H1 (cell line): ENCODE measurements at regions not wholly inside any gene's neighbourhood (a gene's known extent, or its start where the extent isn't known, plus 50 kb on each side); places are given as distances from the start of the nearest gene placed in this dataset.

ENCODE experiments used
- CTCF ChIA-PET: fragments of 300-600 bp; sonication (Branson Sonifier 250); formaldehyde crosslinking; loops from one replicate; lab custom pipeline; 2021; ENCODE audit not compliant: partially characterized antibody; lab: Charles Lee
- POLR2A ChIA-PET: fragments of 300-600 bp; sonication (Branson Sonifier 250); formaldehyde crosslinking; loops from one replicate; lab custom pipeline; 2021; ENCODE audit warnings: inconsistent platforms; ENCODE audit not compliant: partially characterized antibody; lab: Charles Lee
- DNase-seq, 2 experiments: peaks; one replicate each; pipeline versions ENCODE4 v3.0.0 to v3.0.0-alpha.2; 2010 to 2022; ENCODE audit warnings: low spot score in 2 of 2, low read depth in 1 of 2, mixed read lengths in 1 of 2
- FAIRE-seq: peaks from 2 replicates; lab custom pipeline; 2011; peaks lifted over from hg19 to GRCh38; lab: Jason Lieb, UNC
- H2AFZ ChIP-seq: 2 replicates; pipeline ENCODE4 v1.8.1; 2012; ENCODE audit warnings: low read length, inconsistent platforms
- H2AK5ac ChIP-seq: 2 replicates; pipeline ENCODE4 v1.6.1; 2013; ENCODE audit warnings: low read depth, low read length
- H2BK120ac ChIP-seq: replicated peaks from 2 replicates; pipeline ENCODE3; 2013; ENCODE audit warnings: low read depth, low read length, inconsistent platforms
- H2BK12ac ChIP-seq: 2 replicates; pipeline ENCODE4 v1.6.1; 2013; ENCODE audit warnings: low read depth, low read length
- H2BK15ac ChIP-seq: 2 replicates; pipeline ENCODE4 v1.6.1; 2013; ENCODE audit warnings: low read length
- H2BK20ac ChIP-seq: 2 replicates; pipeline ENCODE4 v1.6.1; 2013; ENCODE audit warnings: low read length
- H2BK5ac ChIP-seq: 2 replicates; pipeline ENCODE4 v1.6.1; 2013; ENCODE audit warnings: low read depth, low read length
- H3K14ac ChIP-seq: 2 replicates; pipeline ENCODE4 v1.6.1; 2013; ENCODE audit warnings: inconsistent platforms; ENCODE audit not compliant: insufficient read length
- H3K18ac ChIP-seq: 2 replicates; pipeline ENCODE4 v1.6.1; 2013; ENCODE audit warnings: low read length; ENCODE audit errors: extremely low read depth
- H3K23ac ChIP-seq: 2 replicates; pipeline ENCODE4 v1.6.1; 2013; ENCODE audit warnings: inconsistent platforms; ENCODE audit not compliant: insufficient read length
- H3K23me2 ChIP-seq: 2 replicates; pipeline ENCODE4 v1.6.1; 2013; ENCODE audit warnings: low read depth, low read length
- H3K27ac ChIP-seq: 2 replicates; pipeline ENCODE4 v1.6.1; 2011; ENCODE audit warnings: low read depth, low read length, inconsistent platforms
- H3K27me3 ChIP-seq, 4 experiments: replicated peaks in 1 of 4; 1 replicate in 1 of 4; 2 replicates in 3 of 4; pipeline versions ENCODE4 v1.6.1 to v1.8.1; 2011 to 2013; ENCODE audit warnings: low read length in 3 of 4, mild to moderate bottlenecking in 3 of 4, inconsistent platforms in 2 of 4, mixed read lengths in 2 of 4, moderate library complexity in 1 of 4; ENCODE audit not compliant: control insufficient read depth in 3 of 4, insufficient read depth in 3 of 4; ENCODE audit errors: extremely low read depth in 1 of 4
- H3K36me3 ChIP-seq, 4 experiments: 2 replicates each; pipeline versions ENCODE4 v1.6.1 to v1.8.1; 2011 to 2013; ENCODE audit warnings: mild to moderate bottlenecking in 4 of 4, low read length in 3 of 4, moderate library complexity in 2 of 4, control low read depth in 1 of 4, inconsistent platforms in 1 of 4; ENCODE audit not compliant: insufficient read depth in 4 of 4, control insufficient read depth in 2 of 4
- H3K4ac ChIP-seq: replicated peaks from 2 replicates; pipeline ENCODE3; 2013; ENCODE audit warnings: low read length, low read depth, mixed read lengths, inconsistent platforms; ENCODE audit not compliant: insufficient read length
- H3K4me1 ChIP-seq, 4 experiments: replicated peaks in 1 of 4; 1 replicate in 1 of 4; 2 replicates in 3 of 4; pipeline versions ENCODE4 v1.6.1 to v1.8.1; 2011 to 2013; ENCODE audit warnings: low read length in 3 of 4, inconsistent platforms in 2 of 4, mixed read lengths in 1 of 4; ENCODE audit not compliant: insufficient read depth in 4 of 4, control insufficient read depth in 3 of 4
- H3K4me2 ChIP-seq, 2 experiments: 2 replicates each; pipeline versions ENCODE4 v1.6.1 to v1.8.1; 2011 to 2013; ENCODE audit warnings: low read depth in 2 of 2, low read length in 2 of 2, control low read depth in 1 of 2, inconsistent platforms in 1 of 2, mild to moderate bottlenecking in 1 of 2; ENCODE audit not compliant: insufficient read depth in 1 of 2
- H3K4me3 ChIP-seq, 4 experiments: fragments of 200-600, 300-600 bp in 1 of 4; sonication (generic), shearing (Covaris generic), sonication (Bioruptor Twin) in 1 of 4; 2 replicates each; pipeline versions ENCODE4 v1.5.1 to v1.8.1; 2011 to 2016; ENCODE audit warnings: low read length in 4 of 4, low read depth in 3 of 4, control low read depth in 2 of 4, inconsistent platforms in 2 of 4, mild to moderate bottlenecking in 2 of 4, mixed read lengths in 1 of 4, moderate library complexity in 1 of 4; ENCODE audit not compliant: insufficient read depth in 2 of 4; ENCODE audit errors: extremely low read depth in 1 of 4
- H3K56ac ChIP-seq: replicated peaks from 2 replicates; pipeline ENCODE3; 2013; ENCODE audit warnings: low read depth, mild to moderate bottlenecking, mixed read lengths, low read length, inconsistent platforms; ENCODE audit not compliant: insufficient read length
- H3K79me1 ChIP-seq: 2 replicates; pipeline ENCODE4 v1.6.1; 2013; ENCODE audit warnings: low read depth, low read length, control low read depth
- H3K79me2 ChIP-seq, 2 experiments: 2 replicates each; pipeline versions ENCODE4 v1.6.1 to v1.8.1; 2012 to 2013; ENCODE audit warnings: low read length in 2 of 2, mild to moderate bottlenecking in 2 of 2, inconsistent platforms in 1 of 2; ENCODE audit not compliant: insufficient read depth in 2 of 2, control insufficient read depth in 1 of 2
- H3K9ac ChIP-seq, 4 experiments: replicated peaks in 1 of 4; 1 replicate in 1 of 4; 2 replicates in 3 of 4; pipeline versions ENCODE4 v1.6.1 to v1.8.1; 2011 to 2013; ENCODE audit warnings: low read depth in 3 of 4, low read length in 3 of 4, control low read depth in 2 of 4, mild to moderate bottlenecking in 2 of 4, moderate library complexity in 2 of 4, inconsistent platforms in 1 of 4; ENCODE audit errors: extremely low read depth in 1 of 4
- H3K9me3 ChIP-seq, 2 experiments: 2 replicates each; pipeline versions ENCODE4 v1.6.1 to v1.8.1; 2012 to 2013; ENCODE audit warnings: mild to moderate bottlenecking in 2 of 2, moderate library complexity in 2 of 2, control low read depth in 1 of 2, inconsistent platforms in 1 of 2, low read depth in 1 of 2, low read length in 1 of 2, mixed read lengths in 1 of 2; ENCODE audit not compliant: insufficient read depth in 2 of 2
- H4K20me1 ChIP-seq, 2 experiments: replicated peaks in 1 of 2; 2 replicates each; pipeline versions ENCODE3 to v1.8.1; 2011 to 2013; ENCODE audit warnings: inconsistent platforms in 2 of 2, low read length in 2 of 2, mild to moderate bottlenecking in 1 of 2; ENCODE audit not compliant: insufficient read depth in 2 of 2, control insufficient read depth in 1 of 2
- H4K5ac ChIP-seq: 2 replicates; pipeline ENCODE4 v1.6.1; 2013; ENCODE audit warnings: low read length, low read depth, mixed read lengths, inconsistent platforms; ENCODE audit not compliant: insufficient read length
- H4K8ac ChIP-seq: 2 replicates; pipeline ENCODE4 v1.8.0; 2013; ENCODE audit warnings: mild to moderate bottlenecking, moderate library complexity, low read length, inconsistent platforms; ENCODE audit not compliant: insufficient read depth; ENCODE audit errors: extremely low read depth
- H4K91ac ChIP-seq: replicated peaks from 2 replicates; pipeline ENCODE3; 2013; ENCODE audit warnings: low read length, mixed read lengths, inconsistent platforms; ENCODE audit not compliant: insufficient read length
- BRCA1 ChIP-seq: IDR thresholded peaks from 2 replicates; pipeline ENCODE4 v1.6.1; 2012; ENCODE audit warnings: low read depth, low read length, improper control_type of control experiment
- RAD21 ChIP-seq, 2 experiments: IDR thresholded peaks in 1 of 2; conservative IDR thresholded peaks in 1 of 2; 2 replicates each; pipeline ENCODE4 v1.6.1; 2011; ENCODE audit warnings: low read depth in 2 of 2, low read length in 2 of 2, improper control_type of control experiment in 1 of 2, inconsistent platforms in 1 of 2, mild to moderate bottlenecking in 1 of 2, moderate library complexity in 1 of 2
- TCF12 ChIP-seq: IDR thresholded peaks from 2 replicates; pipeline ENCODE4 v1.6.1; 2011; ENCODE audit warnings: low read depth, mild to moderate bottlenecking, low read length
- WGBS, 2 experiments: shearing (Covaris generic) in 1 of 2; methylation state at CpG; one replicate each; pipeline versions ENCODE4 v1.1.6 to v1.1.7; 2013 to 2015; ENCODE audit warnings: low lambda C conversion rate in 2 of 2, mixed read lengths in 2 of 2, inconsistent platforms in 1 of 2, low coverage in 1 of 2, missing lambda C conversion rate in 1 of 2; ENCODE audit not compliant: insufficient replicate concordance in 2 of 2, insufficient coverage in 1 of 2, insufficient read length in 1 of 2; ENCODE audit errors: extremely low coverage in 1 of 2, missing lambda C conversion rate in 1 of 2; 5-methylcytosine and 5-hydroxymethylcytosine counted together
- TF ChIP-seq, protein P1 (sequence below), 3 experiments: IDR thresholded peaks; 1 replicate in 2 of 3; 2 replicates in 1 of 3; pipeline versions ENCODE4 v1.5.1 to v1.6.1; 2011; ENCODE audit warnings: low read length in 3 of 3, mild to moderate bottlenecking in 3 of 3, inconsistent platforms in 2 of 3, low read depth in 1 of 3, moderate library complexity in 1 of 3; ENCODE audit not compliant: insufficient read depth in 1 of 3; ENCODE audit errors: control extremely low read depth in 1 of 3

DNA sequence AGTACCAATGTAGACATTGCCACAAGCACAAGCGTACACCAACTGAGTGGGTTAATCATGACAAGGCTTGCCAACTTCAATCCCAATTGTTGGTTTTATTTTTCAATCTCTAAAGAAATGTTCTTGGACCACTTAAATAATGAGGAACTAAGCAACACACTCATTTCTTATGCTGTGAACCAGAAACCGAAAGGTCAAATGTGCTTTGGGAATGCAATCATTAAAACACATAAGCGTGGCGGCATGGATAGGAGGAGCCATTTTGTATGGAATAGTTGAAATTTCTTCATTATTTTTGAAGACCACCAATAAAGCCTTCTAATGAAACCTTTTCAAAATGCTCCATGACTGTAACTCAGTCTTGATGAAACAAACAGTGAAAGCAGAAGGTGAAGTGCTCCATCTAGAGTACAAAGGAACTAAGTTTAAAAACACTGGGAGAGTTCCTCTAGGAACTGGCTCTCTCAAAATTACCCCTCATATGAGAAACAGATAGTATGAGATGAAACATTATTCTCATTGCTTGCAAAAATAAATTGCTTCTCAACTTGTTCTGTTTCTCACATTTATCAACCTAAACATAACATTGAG lies 113.2 kb upstream of the CHST9 start:
- no peaks in the 10 kb centered on the region for H3K36me3 ChIP-seq
- H2BK15ac ChIP-seq = no peak overlapping the region
- no peaks in the 10 kb centered on the region for H3K27me3 ChIP-seq
- H3K4me3 ChIP-seq = no peak overlapping the region
- no peak overlapping the region for H2BK20ac ChIP-seq
- no peaks in the 10 kb centered on the region for H3K9me3 ChIP-seq
- H2BK12ac ChIP-seq = no peak overlapping the region
- H3K4me2 ChIP-seq = no peak overlapping the region; a peak in 1 of 4 replicates
- no peak overlapping the region for H4K91ac ChIP-seq
- no peaks in the 10 kb centered on the region for H3K23me2 ChIP-seq
- peak; percentile 89 for FAIRE-seq
- CTCF ChIA-PET = interaction anchor here (0.6 to 4.6 kb wide), 8 partner anchors 75 to 569 kb away, joined by 3 to 24 read pairs (median 4); no protein-coding TSS in a partner anchor
- 0 out of 2 replicates have a peak overlapping the region, but pooled peaks have one; percentile 26 for H2BK5ac ChIP-seq
- H3K4ac ChIP-seq = no peak overlapping the region
- H3K79me2 ChIP-seq = no peaks in the 10 kb centered on the region
- H4K20me1 ChIP-seq = no peaks in the 10 kb centered on the region
- no peak overlapping the region for H2AK5ac ChIP-seq
- no peak overlapping the region for H4K8ac ChIP-seq
- POLR2A ChIA-PET = no interaction called here
- no peak overlapping the region for H3K56ac ChIP-seq
- H3K4me1 ChIP-seq = peaks cover 0 to 2% (median 0%) of the 10 kb centered on the region in 4 experiments; a peak in 1 of 7 replicates
- no peak overlapping the region for H4K5ac ChIP-seq
- H3K79me1 ChIP-seq = no peaks in the 10 kb centered on the region
- no peak for DNase-seq
- no peak overlapping the region for H2BK120ac ChIP-seq
- no peak overlapping the region for H3K14ac ChIP-seq
- no peak overlapping the region for H3K23ac ChIP-seq
- no peak for TF ChIP-seq BRCA1
- TF ChIP-seq, protein P1, sequence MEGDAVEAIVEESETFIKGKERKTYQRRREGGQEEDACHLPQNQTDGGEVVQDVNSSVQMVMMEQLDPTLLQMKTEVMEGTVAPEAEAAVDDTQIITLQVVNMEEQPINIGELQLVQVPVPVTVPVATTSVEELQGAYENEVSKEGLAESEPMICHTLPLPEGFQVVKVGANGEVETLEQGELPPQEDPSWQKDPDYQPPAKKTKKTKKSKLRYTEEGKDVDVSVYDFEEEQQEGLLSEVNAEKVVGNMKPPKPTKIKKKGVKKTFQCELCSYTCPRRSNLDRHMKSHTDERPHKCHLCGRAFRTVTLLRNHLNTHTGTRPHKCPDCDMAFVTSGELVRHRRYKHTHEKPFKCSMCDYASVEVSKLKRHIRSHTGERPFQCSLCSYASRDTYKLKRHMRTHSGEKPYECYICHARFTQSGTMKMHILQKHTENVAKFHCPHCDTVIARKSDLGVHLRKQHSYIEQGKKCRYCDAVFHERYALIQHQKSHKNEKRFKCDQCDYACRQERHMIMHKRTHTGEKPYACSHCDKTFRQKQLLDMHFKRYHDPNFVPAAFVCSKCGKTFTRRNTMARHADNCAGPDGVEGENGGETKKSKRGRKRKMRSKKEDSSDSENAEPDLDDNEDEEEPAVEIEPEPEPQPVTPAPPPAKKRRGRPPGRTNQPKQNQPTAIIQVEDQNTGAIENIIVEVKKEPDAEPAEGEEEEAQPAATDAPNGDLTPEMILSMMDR (IDR thresholded peaks at IDR 0.05; ENCODE audit: control extremely low read depth in 1 of 3, insufficient read depth in 1 of 3, low read depth in 1 of 3, low read length in 3 of 3) = peak in 2 of 3 experiments; percentile 47 to 52; a peak in 2 of 4 replicates
- no peak for TF ChIP-seq TCF12
- TF ChIP-seq RAD21 (IDR thresholded peaks at IDR 0.05 in 1 of 2, conservative IDR thresholded peaks at IDR 0.05 in 1 of 2; ENCODE audit: low read depth in 2 of 2, low read length in 2 of 2) = peak; percentile 82 to 90
- no peak overlapping the region for H3K27ac ChIP-seq
- no peak overlapping the region for H3K9ac ChIP-seq
- H3K18ac ChIP-seq = no peak overlapping the region
- 89% methylated on average over 4 of the region's 4 CpGs; no CpG with 5 or more reads in 1 of the 2 experiments for WGBS, 2 experiments
- peak overlapping the region; percentile 65; the same call in 1 of the 2 replicates for H2AFZ ChIP-seq
